ENCODE measurements at regions not wholly inside any gene's neighbourhood (a gene's known extent, or its start where the extent isn't known, plus 50 kb on each side); places are given as distances from the start of the nearest gene placed in this dataset.
"Not testable (repeated sequence)": the region's sequence is repeated elsewhere in the genome, so short reads cannot be mapped to it uniquely, and the experiment has no call there.

DNA sequence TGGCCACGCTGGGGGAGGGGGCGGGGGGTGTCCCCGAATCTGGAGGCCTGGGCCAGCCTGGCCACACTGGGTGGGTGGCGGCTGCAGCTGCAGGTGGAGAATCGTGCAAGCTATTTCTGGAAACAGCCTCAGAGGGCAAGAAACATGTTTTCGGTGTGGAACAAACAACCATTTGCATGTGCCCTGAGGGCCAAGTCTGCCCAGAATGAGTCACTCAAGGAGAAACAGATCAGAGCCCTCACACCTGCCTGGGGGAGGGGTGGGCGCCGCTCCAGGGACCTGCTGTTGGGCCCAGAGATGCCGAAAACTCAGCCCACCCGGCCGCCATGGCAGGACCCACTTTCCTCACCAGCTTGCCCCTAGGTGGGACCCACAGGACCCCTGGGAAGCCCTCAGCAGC lies 170.0 kb downstream of the TMEM121 start:
- TF ChIP-seq POLR2AphosphoS5, POLR2A (IDR thresholded peaks at IDR 0.05; ENCODE audit: low read depth, low read length): not testable (repeated sequence)
